IMR-90 (cell line): ENCODE measurements at regions not wholly inside any gene's neighbourhood (a gene's known extent, or its start where the extent isn't known, plus 50 kb on each side); places are given as distances from the start of the nearest gene placed in this dataset.

Source experiments
- ATAC-seq: fragments of 200-7000 bp; cut with Tn5 transposase; 2 replicates; pipeline ENCODE4 v1.9.1; 2020; ENCODE audit warnings: low read depth, mild to moderate bottlenecking, moderate library complexity
- BruUV-seq: library from RNA; stranded (reverse); fragments of 400-500 nt; replicated peaks from 2 replicates; lab custom pipeline; 2021; lab: Mats Ljungman, UMichigan
- CTCF ChIA-PET: fragments of 300-600 bp; formaldehyde crosslinking; extraction: SDS; loops from one replicate; lab custom pipeline; 2021; ENCODE audit warnings: antibody characterized with exemption; lab: Yijun Ruan, JAX
- POLR2A ChIA-PET: fragments of 300-600 bp; sonication (Branson Sonifier 250); formaldehyde crosslinking; loops from one replicate; lab custom pipeline; 2022; ENCODE audit warnings: antibody characterized with exemption; ENCODE audit not compliant: unreplicated experiment; lab: Charles Lee
- DNase-seq: peaks from one replicate; pipeline ENCODE4 v3.0.0; 2013
- H2AFZ ChIP-seq: replicated peaks from 2 replicates; pipeline ENCODE3; 2013; ENCODE audit warnings: low read length, mild to moderate bottlenecking; ENCODE audit not compliant: poor library complexity
- H2AK5ac ChIP-seq: 2 replicates; pipeline ENCODE4 v1.6.1; 2013; ENCODE audit warnings: low read depth, low read length, inconsistent platforms
- H2AK9ac ChIP-seq: replicated peaks from 2 replicates; pipeline ENCODE3; 2013; ENCODE audit warnings: mild to moderate bottlenecking, low read depth, low read length, moderate library complexity; ENCODE audit not compliant: poor library complexity
- H2BK120ac ChIP-seq: 2 replicates; pipeline ENCODE4 v1.6.1; 2013; ENCODE audit warnings: low read depth, low read length, inconsistent platforms
- H2BK15ac ChIP-seq: 3 replicates; pipeline ENCODE4 v1.6.1; 2013; ENCODE audit warnings: low read depth, low read length, inconsistent platforms
- H2BK20ac ChIP-seq: 2 replicates; pipeline ENCODE4 v1.6.1; 2013; ENCODE audit warnings: low read depth, mild to moderate bottlenecking, inconsistent platforms, low read length, moderate library complexity
- H2BK5ac ChIP-seq: 2 replicates; pipeline ENCODE4 v1.6.1; 2013; ENCODE audit warnings: mild to moderate bottlenecking, low read depth, low read length, inconsistent platforms; ENCODE audit not compliant: poor library complexity, severe bottlenecking
- H3K14ac ChIP-seq: replicated peaks from 2 replicates; pipeline ENCODE4 v1.6.1; 2013; ENCODE audit warnings: low read depth, low read length, inconsistent platforms
- H3K18ac ChIP-seq: 2 replicates; pipeline ENCODE4 v1.6.1; 2013; ENCODE audit warnings: low read depth, low read length, control low read depth
- H3K23ac ChIP-seq: 2 replicates; pipeline ENCODE4 v1.6.1; 2013; ENCODE audit warnings: low read depth, low read length, inconsistent platforms
- H3K27ac ChIP-seq: 2 replicates; pipeline ENCODE4 v1.5.1; 2013; ENCODE audit warnings: mild to moderate bottlenecking, control low read depth, low read length; ENCODE audit not compliant: insufficient read depth
- H3K27me3 ChIP-seq: 2 replicates; pipeline ENCODE4 v1.6.1; 2013; ENCODE audit warnings: low read length; ENCODE audit not compliant: control insufficient read depth, insufficient read depth
- H3K36me3 ChIP-seq: 2 replicates; pipeline ENCODE4 v1.6.1; 2013; ENCODE audit warnings: low read length, mixed read lengths; ENCODE audit not compliant: control insufficient read depth, insufficient read depth
- H3K4ac ChIP-seq: 2 replicates; pipeline ENCODE4 v1.6.1; 2013; ENCODE audit warnings: low read depth, low read length, inconsistent platforms
- H3K4me1 ChIP-seq: 2 replicates; pipeline ENCODE4 v1.6.1; 2013; ENCODE audit warnings: low read length, mixed read lengths; ENCODE audit not compliant: control insufficient read depth, insufficient read depth
- H3K4me2 ChIP-seq: 2 replicates; pipeline ENCODE4 v1.6.1; 2013; ENCODE audit warnings: low read depth, mild to moderate bottlenecking, control low read depth, low read length, moderate library complexity
- H3K4me3 ChIP-seq: 2 replicates; pipeline ENCODE4 v1.5.1; 2013; ENCODE audit warnings: low read depth, mild to moderate bottlenecking, control low read depth, low read length, moderate library complexity; ENCODE audit not compliant: insufficient read depth
- H3K56ac ChIP-seq: 2 replicates; pipeline ENCODE4 v1.6.1; 2013; ENCODE audit warnings: low read length, inconsistent platforms; ENCODE audit not compliant: insufficient read depth; ENCODE audit errors: extremely low read depth
- H3K79me1 ChIP-seq, 2 experiments: 2 replicates each; pipeline ENCODE4 v1.6.1; 2013; ENCODE audit warnings: low read length in 2 of 2, inconsistent platforms in 1 of 2, low read depth in 1 of 2
- H3K9ac ChIP-seq: 2 replicates; pipeline ENCODE4 v1.6.1; 2013; ENCODE audit warnings: low read depth, low read length, control low read depth
- H3K9me1 ChIP-seq: 2 replicates; pipeline ENCODE4 v1.6.1; 2013; ENCODE audit warnings: low read length, inconsistent platforms; ENCODE audit not compliant: insufficient read depth
- H3K9me3 ChIP-seq: 2 replicates; pipeline ENCODE4 v1.6.1; 2013; ENCODE audit warnings: low read length; ENCODE audit not compliant: control insufficient read depth, insufficient read depth
- H4K20me1 ChIP-seq: 2 replicates; pipeline ENCODE4 v1.6.1; 2013; ENCODE audit warnings: low read length, inconsistent platforms; ENCODE audit not compliant: insufficient read depth
- H4K5ac ChIP-seq: 2 replicates; pipeline ENCODE4 v1.6.1; 2013; ENCODE audit warnings: mild to moderate bottlenecking, low read depth, low read length, control low read depth
- H4K8ac ChIP-seq, 2 experiments: 2 replicates each; pipeline ENCODE4 v1.6.1; 2013; ENCODE audit warnings: low read depth in 2 of 2, low read length in 2 of 2, control low read depth in 1 of 2, inconsistent platforms in 1 of 2
- H4K91ac ChIP-seq: 2 replicates; pipeline ENCODE4 v1.6.1; 2013; ENCODE audit warnings: low read depth, low read length, inconsistent platforms; ENCODE audit not compliant: insufficient read depth
- CEBPB ChIP-seq: IDR thresholded peaks from 2 replicates; pipeline ENCODE4 v1.6.1; 2012; ENCODE audit warnings: low read depth, low read length, improper control_type of control experiment
- MAZ ChIP-seq: IDR thresholded peaks from 2 replicates; pipeline ENCODE4 v1.6.1; 2012; ENCODE audit warnings: low read depth, mild to moderate bottlenecking, low read length, improper control_type of control experiment, moderate library complexity, borderline replicate concordance
- USF2 ChIP-seq: fragments of 150-350 bp; IDR thresholded peaks from 2 replicates; pipeline ENCODE4 v1.6.1; 2017; ENCODE audit warnings: mild to moderate bottlenecking, antibody characterized with exemption, low read length, low read depth
- WGBS, 2 experiments: methylation state at CpG; one replicate each; pipeline versions ENCODE4 v1.1.5 to v1.1.7; 2013; ENCODE audit warnings: missing lambda C conversion rate in 2 of 2; ENCODE audit not compliant: insufficient read length in 1 of 2; ENCODE audit errors: extremely low coverage in 2 of 2; 5-methylcytosine and 5-hydroxymethylcytosine counted together
- dilution Hi-C: fragments of 300-500 bp; cut with HindIII; formaldehyde crosslinking; loops from one replicate; pipeline ENCODE4 v1.14.3; 2018; ENCODE audit warnings: low sequenced_read_pairs; ENCODE audit not compliant: unreplicated experiment
- in situ Hi-C: fragments of 300-500 bp; cut with MboI; formaldehyde crosslinking; loops from 3 replicates; pipeline ENCODE4 v1.14.3; 2019; ENCODE audit warnings: low sequenced_read_pairs, inconsistent platforms, mixed read lengths
- intact Hi-C: fragments of 100-400 bp; cut with micrococcal nuclease; formaldehyde crosslinking; loops from 2 replicates; pipeline ENCODE4 v1.10.0; 2022

GRCh38 chr11:115664313-115664712 is 160.1 kb upstream of the CADM1 start:
- dilution Hi-C loops (no loop called here), intact Hi-C loops (no loop called here), in situ Hi-C loops (no loop called here)
- H3K4me2 ChIP-seq: no peak overlapping the region
- no peak for DNase-seq
- H3K27ac ChIP-seq: no peak overlapping the region
- no peak overlapping the region for H4K8ac ChIP-seq
- no peaks in the 10 kb centered on the region for H3K79me1 ChIP-seq
- H4K5ac ChIP-seq: no peak overlapping the region
- no peaks in the 10 kb centered on the region for H3K36me3 ChIP-seq
- H3K9me1 ChIP-seq: no peaks in the 10 kb centered on the region
- H2BK20ac ChIP-seq: no peak overlapping the region
- H3K9ac ChIP-seq: no peak overlapping the region
- H2AK5ac ChIP-seq: no peak overlapping the region
- no peak for ATAC-seq
- peaks cover 2% of the 10 kb centered on the region; the same call in 1 of the 2 replicates for H3K4me1 ChIP-seq
- H2BK120ac ChIP-seq: no peak overlapping the region
- no CpG with 5 or more reads among the region's 3 CpGs for WGBS, 2 experiments
- H4K20me1 ChIP-seq: no peaks in the 10 kb centered on the region
- no TSS peak for BruUV-seq
- no peak overlapping the region for H3K18ac ChIP-seq
- H3K4ac ChIP-seq: no peak overlapping the region
- no peak overlapping the region for H2BK5ac ChIP-seq
- no peak overlapping the region for H3K23ac ChIP-seq
- ChIA-PET CTCF (no interaction called here), POLR2A (no interaction called here)
- H3K56ac ChIP-seq: no peak overlapping the region
- H3K14ac ChIP-seq: no peak overlapping the region
- no peak overlapping the region for H2BK15ac ChIP-seq
- TF ChIP-seq USF2 (no peak), MAZ (no peak), CEBPB (no peak)
- no peak overlapping the region for H2AFZ ChIP-seq
- no peaks in the 10 kb centered on the region for H3K9me3 ChIP-seq
- H3K4me3 ChIP-seq: no peak overlapping the region
- H3K27me3 ChIP-seq: no peaks in the 10 kb centered on the region; the same call in 1 of the 2 replicates
- no peak overlapping the region for H4K91ac ChIP-seq
- H2AK9ac ChIP-seq: no peak overlapping the region
